GM12878 (cell line): ENCODE measurements at regions not wholly inside any gene's neighbourhood (a gene's known extent, or its start where the extent isn't known, plus 50 kb on each side); places are given as distances from the start of the nearest gene placed in this dataset.
"Not testable (repeated sequence)": the region's sequence is repeated elsewhere in the genome, so short reads cannot be mapped to it uniquely, and the experiment has no call there.

Experiments
- ATAC-seq: fragments of 200-7000 bp; cut with Tn5 transposase; 3 replicates; pipeline ENCODE4 v1.9.1; 2020; ENCODE audit warnings: mild to moderate bottlenecking, moderate library complexity
- BruUV-seq: library from RNA; stranded (reverse); fragments of 400-500 nt; replicated peaks from 2 replicates; lab custom pipeline; 2021; lab: Mats Ljungman, UMichigan
- CTCF ChIA-PET: fragments of 300-600 bp; sonication (Branson Sonifier 250); formaldehyde crosslinking; extraction: SDS; loops from one replicate; lab custom pipeline; 2021; ENCODE audit warnings: inconsistent platforms; lab: Yijun Ruan, JAX
- POLR2A ChIA-PET: fragments of 350-600 bp; formaldehyde crosslinking; extraction: SDS; loops from one replicate; lab custom pipeline; 2021; ENCODE audit warnings: inconsistent platforms; lab: Charles Lee
- RAD21 ChIA-PET: fragments of 300-600 bp; sonication (Branson Sonifier 250); formaldehyde crosslinking; loops from one replicate; lab custom pipeline; 2023; ENCODE audit warnings: antibody characterized with exemption; ENCODE audit not compliant: unreplicated experiment; lab: Charles Lee
- SMC1A ChIA-PET: fragments of 300-600 bp; sonication (Branson Sonifier 250); formaldehyde crosslinking; loops from one replicate; lab custom pipeline; 2023; ENCODE audit not compliant: unreplicated experiment, uncharacterized antibody; lab: Charles Lee
- DNase-seq: peaks from one replicate; pipeline ENCODE4 v3.0.0-alpha.2; 2011; ENCODE audit warnings: low read depth, low spot score
- FAIRE-seq: peaks from 3 replicates; lab custom pipeline; 2011; peaks lifted over from hg19 to GRCh38; lab: Jason Lieb, UNC
- H2AFZ ChIP-seq: 2 replicates; pipeline ENCODE4 v1.6.0; 2011; ENCODE audit warnings: low read depth, low read length, control low read depth; ENCODE audit not compliant: control insufficient read depth
- H3K27ac ChIP-seq: 2 replicates; pipeline ENCODE4 v1.5.1; 2011; ENCODE audit warnings: control low read depth; ENCODE audit not compliant: control insufficient read depth, insufficient read depth
- H3K27me3 ChIP-seq, 2 experiments: replicated peaks in 1 of 2; 2 replicates each; pipeline versions ENCODE4 v1.6.0 to v1.6.1; 2011; ENCODE audit warnings: low read length in 1 of 2; ENCODE audit not compliant: control insufficient read depth in 2 of 2, insufficient read depth in 2 of 2
- H3K36me3 ChIP-seq, 2 experiments: 2 replicates each; pipeline ENCODE4 v1.5.1; 2011; ENCODE audit warnings: low read length in 1 of 2; ENCODE audit not compliant: control insufficient read depth in 2 of 2, insufficient read depth in 2 of 2
- H3K4me1 ChIP-seq: 2 replicates; pipeline ENCODE4 v1.6.1; 2011; ENCODE audit warnings: mild to moderate bottlenecking, low read length, moderate library complexity, mixed read lengths; ENCODE audit not compliant: control insufficient read depth, insufficient read depth
- H3K4me2 ChIP-seq: 2 replicates; pipeline ENCODE4 v1.6.0; 2011; ENCODE audit warnings: control low read depth; ENCODE audit not compliant: control insufficient read depth, insufficient read depth
- H3K4me3 ChIP-seq: fragments of 200-600 bp; sonication (generic); 2 replicates; pipeline ENCODE4 v1.5.1; 2016
- H3K79me2 ChIP-seq: 2 replicates; pipeline ENCODE4 v1.6.0; 2011; ENCODE audit warnings: low read length; ENCODE audit not compliant: control insufficient read depth, insufficient read depth
- H3K9ac ChIP-seq: 2 replicates; pipeline ENCODE4 v1.8.0; 2011; ENCODE audit warnings: low read length, control low read depth, mixed read lengths; ENCODE audit not compliant: control insufficient read depth, insufficient read depth
- H3K9me3 ChIP-seq: replicated peaks from 3 replicates; pipeline ENCODE4 v1.5.1; 2011; ENCODE audit warnings: mild to moderate bottlenecking, low read length; ENCODE audit not compliant: control insufficient read depth, insufficient read depth
- H4K20me1 ChIP-seq: 2 replicates; pipeline ENCODE4 v1.6.0; 2011; ENCODE audit not compliant: control insufficient read depth, insufficient read depth
- BCL11A ChIP-seq: IDR thresholded peaks from 2 replicates; pipeline ENCODE4 v1.6.1; 2011; ENCODE audit warnings: low read depth, low read length
- BRCA1 ChIP-seq: IDR thresholded peaks from 2 replicates; pipeline ENCODE4 v1.6.1; 2011; ENCODE audit warnings: low read depth, low read length, improper control_type of control experiment
- CBX5 ChIP-seq: sonication (generic); IDR thresholded peaks from 2 replicates; pipeline ENCODE4 v1.6.1; 2016; ENCODE audit warnings: low read depth, moderate library complexity, mild to moderate bottlenecking, inconsistent platforms
- ESRRA ChIP-seq: IDR thresholded peaks from 2 replicates; pipeline ENCODE4 v1.6.1; 2012; ENCODE audit warnings: mild to moderate bottlenecking, low read length, improper control_type of control experiment
- ETV6 ChIP-seq, 2 experiments: fragments of 450-650 bp in 1 of 2; IDR thresholded peaks in 1 of 2; conservative IDR thresholded peaks in 1 of 2; 2 replicates each; pipeline ENCODE4 v1.6.1; 2014; ENCODE audit warnings: antibody characterized with exemption in 1 of 2, borderline replicate concordance in 1 of 2, low read depth in 1 of 2, mild to moderate bottlenecking in 1 of 2, moderate library complexity in 1 of 2
- MYB ChIP-seq: fragments of 150-350 bp; IDR thresholded peaks from 2 replicates; pipeline ENCODE4 v1.6.1; 2014; ENCODE audit warnings: mild to moderate bottlenecking, low read depth, low read length, borderline replicate concordance
- SREBF2 ChIP-seq: IDR thresholded peaks from 2 replicates; pipeline ENCODE4 v1.6.1; 2012; ENCODE audit warnings: mild to moderate bottlenecking, low read length
- TAF1 ChIP-seq: IDR thresholded peaks from 2 replicates; pipeline ENCODE4 v1.6.1; 2011; ENCODE audit warnings: mild to moderate bottlenecking, low read depth, low read length, borderline replicate concordance
- WGBS: methylation state at CpG from one replicate; pipeline ENCODE4 v1.1.6; 2016; ENCODE audit warnings: low lambda C conversion rate; ENCODE audit not compliant: insufficient replicate concordance, insufficient coverage; ENCODE audit errors: missing lambda C conversion rate; 5-methylcytosine and 5-hydroxymethylcytosine counted together
- in situ Hi-C: fragments of 300-500 bp; cut with MboI; formaldehyde crosslinking; loops from 9 replicates; pipeline ENCODE4 v1.14.3; 2018; ENCODE audit warnings: mixed read lengths
- intact Hi-C: fragments of 100-400 bp; cut with micrococcal nuclease; formaldehyde crosslinking; loops from one replicate; pipeline ENCODE4 v1.14.2; 2022; ENCODE audit not compliant: unreplicated experiment
- TF ChIP-seq, protein P1 (sequence below): IDR thresholded peaks from 2 replicates; pipeline ENCODE4 v1.6.1; 2012; ENCODE audit warnings: mild to moderate bottlenecking, low read depth, low read length
- TF ChIP-seq, protein P2 (sequence below): fragments of 450-650 bp; IDR thresholded peaks from 2 replicates; pipeline ENCODE4 v1.6.1; 2017; ENCODE audit warnings: mild to moderate bottlenecking

DNA sequence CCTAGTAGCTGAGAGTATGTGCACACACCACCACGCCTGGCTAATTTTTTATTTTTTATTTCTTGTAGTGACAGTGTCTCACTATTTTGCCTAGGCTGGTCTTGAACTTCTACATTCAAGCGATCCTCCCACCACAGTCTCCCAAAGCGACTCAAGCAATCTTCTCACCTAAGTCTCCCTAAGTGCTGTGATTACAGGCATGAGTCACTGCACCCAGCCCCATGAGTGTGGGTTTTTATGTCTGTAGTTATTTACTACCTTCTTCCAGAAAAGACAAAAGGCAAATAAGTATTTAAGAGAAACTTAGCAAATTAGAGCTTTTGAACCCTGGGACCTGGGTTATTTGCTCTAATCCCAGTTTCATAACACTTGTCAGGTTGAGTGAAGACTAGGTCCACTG is 92.3 kb upstream of the HCRTR2 start:
- no peaks in the 10 kb centered on the region for H3K36me3 ChIP-seq
- no peak overlapping the region for H3K27ac ChIP-seq
- H3K27me3 ChIP-seq, result no peaks in the 10 kb centered on the region
- POLR2A ChIA-PET, result no interaction called here
- H3K4me1 ChIP-seq, result no peaks in the 10 kb centered on the region
- no peak overlapping the region for H2AFZ ChIP-seq
- H3K9ac ChIP-seq, result no peak overlapping the region
- in situ Hi-C loops, result no loop called here
- FAIRE-seq (no peak), ATAC-seq (no peak), DNase-seq (no peak)
- H4K20me1 ChIP-seq, result no peaks in the 10 kb centered on the region
- H3K9me3 ChIP-seq, result no peaks in the 10 kb centered on the region
- WGBS, result 14% methylated on average over 3 of the region's 3 CpGs
- RAD21 ChIA-PET, result no interaction called here
- TF ChIP-seq ESRRA (no peak), BCL11A (no peak), MYB (no peak), CBX5 (no peak), ETV6 (conservative IDR thresholded peaks at IDR 0.05 in 1 of 2, IDR thresholded peaks at IDR 0.05 in 1 of 2; ENCODE audit: borderline replicate concordance in 1 of 2, low read depth in 1 of 2) (no peak), BRCA1 (no peak), SREBF2 (no peak), TAF1 (no peak)
- TF ChIP-seq, protein P1, sequence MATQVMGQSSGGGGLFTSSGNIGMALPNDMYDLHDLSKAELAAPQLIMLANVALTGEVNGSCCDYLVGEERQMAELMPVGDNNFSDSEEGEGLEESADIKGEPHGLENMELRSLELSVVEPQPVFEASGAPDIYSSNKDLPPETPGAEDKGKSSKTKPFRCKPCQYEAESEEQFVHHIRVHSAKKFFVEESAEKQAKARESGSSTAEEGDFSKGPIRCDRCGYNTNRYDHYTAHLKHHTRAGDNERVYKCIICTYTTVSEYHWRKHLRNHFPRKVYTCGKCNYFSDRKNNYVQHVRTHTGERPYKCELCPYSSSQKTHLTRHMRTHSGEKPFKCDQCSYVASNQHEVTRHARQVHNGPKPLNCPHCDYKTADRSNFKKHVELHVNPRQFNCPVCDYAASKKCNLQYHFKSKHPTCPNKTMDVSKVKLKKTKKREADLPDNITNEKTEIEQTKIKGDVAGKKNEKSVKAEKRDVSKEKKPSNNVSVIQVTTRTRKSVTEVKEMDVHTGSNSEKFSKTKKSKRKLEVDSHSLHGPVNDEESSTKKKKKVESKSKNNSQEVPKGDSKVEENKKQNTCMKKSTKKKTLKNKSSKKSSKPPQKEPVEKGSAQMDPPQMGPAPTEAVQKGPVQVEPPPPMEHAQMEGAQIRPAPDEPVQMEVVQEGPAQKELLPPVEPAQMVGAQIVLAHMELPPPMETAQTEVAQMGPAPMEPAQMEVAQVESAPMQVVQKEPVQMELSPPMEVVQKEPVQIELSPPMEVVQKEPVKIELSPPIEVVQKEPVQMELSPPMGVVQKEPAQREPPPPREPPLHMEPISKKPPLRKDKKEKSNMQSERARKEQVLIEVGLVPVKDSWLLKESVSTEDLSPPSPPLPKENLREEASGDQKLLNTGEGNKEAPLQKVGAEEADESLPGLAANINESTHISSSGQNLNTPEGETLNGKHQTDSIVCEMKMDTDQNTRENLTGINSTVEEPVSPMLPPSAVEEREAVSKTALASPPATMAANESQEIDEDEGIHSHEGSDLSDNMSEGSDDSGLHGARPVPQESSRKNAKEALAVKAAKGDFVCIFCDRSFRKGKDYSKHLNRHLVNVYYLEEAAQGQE, result no peak
- TF ChIP-seq, protein P2, sequence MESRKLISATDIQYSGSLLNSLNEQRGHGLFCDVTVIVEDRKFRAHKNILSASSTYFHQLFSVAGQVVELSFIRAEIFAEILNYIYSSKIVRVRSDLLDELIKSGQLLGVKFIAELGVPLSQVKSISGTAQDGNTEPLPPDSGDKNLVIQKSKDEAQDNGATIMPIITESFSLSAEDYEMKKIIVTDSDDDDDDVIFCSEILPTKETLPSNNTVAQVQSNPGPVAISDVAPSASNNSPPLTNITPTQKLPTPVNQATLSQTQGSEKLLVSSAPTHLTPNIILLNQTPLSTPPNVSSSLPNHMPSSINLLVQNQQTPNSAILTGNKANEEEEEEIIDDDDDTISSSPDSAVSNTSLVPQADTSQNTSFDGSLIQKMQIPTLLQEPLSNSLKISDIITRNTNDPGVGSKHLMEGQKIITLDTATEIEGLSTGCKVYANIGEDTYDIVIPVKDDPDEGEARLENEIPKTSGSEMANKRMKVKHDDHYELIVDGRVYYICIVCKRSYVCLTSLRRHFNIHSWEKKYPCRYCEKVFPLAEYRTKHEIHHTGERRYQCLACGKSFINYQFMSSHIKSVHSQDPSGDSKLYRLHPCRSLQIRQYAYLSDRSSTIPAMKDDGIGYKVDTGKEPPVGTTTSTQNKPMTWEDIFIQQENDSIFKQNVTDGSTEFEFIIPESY, result no peak
- CTCF ChIA-PET, result no interaction called here
- SMC1A ChIA-PET, result no interaction called here
- H3K4me2 ChIP-seq, result no peak overlapping the region
- intact Hi-C loops, result no loop called here
- BruUV-seq, result no TSS peak
- no peak overlapping the region for H3K4me3 ChIP-seq
- no peaks in the 10 kb centered on the region for H3K79me2 ChIP-seq

DNA sequence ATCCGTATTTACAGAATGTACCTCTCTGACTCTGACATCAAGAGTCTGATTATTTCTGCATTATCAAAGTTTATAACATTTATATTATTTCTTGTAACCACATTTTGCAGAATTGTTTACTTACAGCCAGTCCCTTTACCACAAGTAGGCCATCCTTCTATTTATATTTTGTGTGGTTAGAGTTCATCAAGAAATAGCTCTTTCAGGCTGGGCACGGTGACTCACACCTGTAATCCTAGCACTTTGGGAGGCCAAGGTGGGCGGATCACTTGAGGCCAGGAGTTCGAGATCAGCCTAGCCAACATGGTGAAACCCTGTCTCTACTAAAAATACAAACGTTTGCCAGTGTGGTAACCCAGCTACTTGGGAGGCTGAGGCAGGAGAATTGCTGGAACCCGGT is 86.3 kb upstream of the HCRTR2 start:
- H3K36me3 ChIP-seq, intact Hi-C loops, H3K27me3 ChIP-seq, CTCF ChIA-PET, H3K4me3 ChIP-seq, SMC1A ChIA-PET, FAIRE-seq, H3K9ac ChIP-seq, H3K27ac ChIP-seq, H3K4me2 ChIP-seq, H3K9me3 ChIP-seq, H3K79me2 ChIP-seq, H3K4me1 ChIP-seq, H4K20me1 ChIP-seq, in situ Hi-C loops, RAD21 ChIA-PET, DNase-seq, POLR2A ChIA-PET, ATAC-seq, BruUV-seq, H2AFZ ChIP-seq: not testable (repeated sequence)
- WGBS, result 0% methylated on average over 6 of the region's 6 CpGs
